Heart left ventricle (tissue), 13 donors: ENCODE measurements at regions not wholly inside any gene's neighbourhood (a gene's known extent, or its start where the extent isn't known, plus 50 kb on each side); places are given as distances from the start of the nearest gene placed in this dataset.

Experiments used
- POLR2A ChIP-seq, 2 donors: fragments of 450-650 bp; IDR thresholded peaks; one replicate each; pipeline ENCODE4 v1.6.1; 2017; ENCODE audit warnings: antibody characterized with exemption in 2 of 2, mild to moderate bottlenecking in 2 of 2, moderate library complexity in 2 of 2
- TF ChIP-seq, protein P1 (sequence below), 12 donors: fragments of 200-600 bp; sonication (generic) in 4 of 12; IDR thresholded peaks; one replicate each; pipeline versions ENCODE4 v1.5.0 to v1.8.0; 2018 to 2022; ENCODE audit warnings: antibody characterized with exemption in 12 of 12, mild to moderate bottlenecking in 5 of 12
- donor health status: ischemic (EF 13 %, LVEDD 7.1; RV severe dilation, severe dysfunction).
- donor health status: DM: no; HTN: yes; CAD: no.
- donor health status: DM: no; HTN: no; CAD: no.
- donor health status: ischemic (EF 25% LVEDD 6.9; RV normal size, moderate dysfunction).
- donor health status: ischemic (EF 25% LVEDD 5.7; RV mildly dilated, moderate dysfunction).
- donor health status: ischemic (EF 35%, LVEDD 5.7; RV mildly dilated, moderate dysfunction).
- donor health status: nonischemic (EF 11% LVEDD 7.7; RV severe dilation, severe dysfunction).
- donor health status: DM: yes; HTN: yes; CAD: no.
- donor health status: PGD.
- donor health status: ischemic (EF 29% LVEDD 5.4; RV normal size, mild dysfunction).
- donor health status: nonischemic (EF 23%, LVEDD 6.1; RV moderate dilation, normal function).

DNA sequence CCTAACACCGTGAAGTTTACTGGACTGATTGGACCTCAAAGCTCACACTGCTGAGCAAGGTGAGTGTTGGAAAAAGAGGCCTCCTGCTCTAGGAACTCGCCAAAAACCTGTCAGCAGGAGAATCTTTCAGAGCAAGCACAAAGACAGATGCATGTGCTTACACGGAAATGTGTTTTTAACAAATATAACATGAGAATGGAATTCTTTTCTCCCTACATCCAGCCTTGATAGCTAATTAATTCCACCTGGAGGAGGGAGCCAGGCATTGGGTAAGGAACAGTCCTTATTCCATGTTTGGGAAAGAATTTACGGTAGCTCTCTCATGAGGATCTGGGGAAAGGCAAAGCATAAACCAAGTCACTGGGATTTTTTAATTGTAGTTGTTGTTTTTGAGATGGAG lies 98.8 kb downstream of the KLF4 start:
- TF ChIP-seq POLR2A (IDR thresholded peaks at IDR 0.05), result no peak
- TF ChIP-seq, protein P1, sequence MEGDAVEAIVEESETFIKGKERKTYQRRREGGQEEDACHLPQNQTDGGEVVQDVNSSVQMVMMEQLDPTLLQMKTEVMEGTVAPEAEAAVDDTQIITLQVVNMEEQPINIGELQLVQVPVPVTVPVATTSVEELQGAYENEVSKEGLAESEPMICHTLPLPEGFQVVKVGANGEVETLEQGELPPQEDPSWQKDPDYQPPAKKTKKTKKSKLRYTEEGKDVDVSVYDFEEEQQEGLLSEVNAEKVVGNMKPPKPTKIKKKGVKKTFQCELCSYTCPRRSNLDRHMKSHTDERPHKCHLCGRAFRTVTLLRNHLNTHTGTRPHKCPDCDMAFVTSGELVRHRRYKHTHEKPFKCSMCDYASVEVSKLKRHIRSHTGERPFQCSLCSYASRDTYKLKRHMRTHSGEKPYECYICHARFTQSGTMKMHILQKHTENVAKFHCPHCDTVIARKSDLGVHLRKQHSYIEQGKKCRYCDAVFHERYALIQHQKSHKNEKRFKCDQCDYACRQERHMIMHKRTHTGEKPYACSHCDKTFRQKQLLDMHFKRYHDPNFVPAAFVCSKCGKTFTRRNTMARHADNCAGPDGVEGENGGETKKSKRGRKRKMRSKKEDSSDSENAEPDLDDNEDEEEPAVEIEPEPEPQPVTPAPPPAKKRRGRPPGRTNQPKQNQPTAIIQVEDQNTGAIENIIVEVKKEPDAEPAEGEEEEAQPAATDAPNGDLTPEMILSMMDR (IDR thresholded peaks at IDR 0.05), result no peak
